A549 (cell line): ENCODE measurements at regions not wholly inside any gene's neighbourhood (a gene's known extent, or its start where the extent isn't known, plus 50 kb on each side); places are given as distances from the start of the nearest gene placed in this dataset.

Experiments
- BHLHE40 ChIP-seq: IDR thresholded peaks from 2 replicates; pipeline ENCODE4 v1.6.1; 2012; ENCODE audit warnings: low read depth, low read length, inconsistent platforms
- JUNB ChIP-seq: fragments of >200 bp; sonication (Bioruptor Twin); formaldehyde crosslinking; IDR thresholded peaks from 2 replicates; pipeline ENCODE4 v1.6.1; 2016
- NFE2L2 ChIP-seq: fragments of 150-350 bp; conservative IDR thresholded peaks from 2 replicates; pipeline ENCODE4 v1.6.1; 2014; ENCODE audit warnings: low read length
- PHF8 ChIP-seq: fragments of 200-600 bp; sonication (generic); IDR thresholded peaks from 2 replicates; pipeline ENCODE4 v1.6.1; 2016; ENCODE audit warnings: low read depth, mild to moderate bottlenecking, antibody characterized with exemption, moderate library complexity, borderline replicate concordance
- POLR2A ChIP-seq: IDR thresholded peaks from 2 replicates; pipeline ENCODE4 v1.6.1; 2012; ENCODE audit warnings: mild to moderate bottlenecking, low read length
- RAD21 ChIP-seq, 2 experiments: fragments of >200 bp in 1 of 2; sonication (Bioruptor Twin) in 1 of 2; formaldehyde crosslinking in 1 of 2; IDR thresholded peaks in 1 of 2; conservative IDR thresholded peaks in 1 of 2; 2 replicates in 1 of 2; 3 replicates in 1 of 2; pipeline ENCODE4 v1.6.1; 2012 to 2018; ENCODE audit warnings: inconsistent platforms in 1 of 2
- SMC3 ChIP-seq: fragments of >200 bp; sonication (Bioruptor Twin); formaldehyde crosslinking; IDR thresholded peaks from 3 replicates; pipeline ENCODE4 v1.6.1; 2018; ENCODE audit warnings: inconsistent platforms
- TF ChIP-seq, protein P1 (sequence below): IDR thresholded peaks from 2 replicates; pipeline ENCODE4 v1.6.1; 2012
- TF ChIP-seq, protein P2 (sequence below): fragments of >200 bp; sonication (Bioruptor Twin); formaldehyde crosslinking; IDR thresholded peaks from 3 replicates; pipeline ENCODE4 v1.5.1; 2016
- TF ChIP-seq, protein P3 (sequence below): fragments of 250-450 bp; sonication (Bioruptor Pico); IDR thresholded peaks from 2 replicates; pipeline ENCODE4 v1.5.0; 2021; ENCODE audit warnings: mild to moderate bottlenecking, moderate library complexity, borderline replicate concordance

DNA sequence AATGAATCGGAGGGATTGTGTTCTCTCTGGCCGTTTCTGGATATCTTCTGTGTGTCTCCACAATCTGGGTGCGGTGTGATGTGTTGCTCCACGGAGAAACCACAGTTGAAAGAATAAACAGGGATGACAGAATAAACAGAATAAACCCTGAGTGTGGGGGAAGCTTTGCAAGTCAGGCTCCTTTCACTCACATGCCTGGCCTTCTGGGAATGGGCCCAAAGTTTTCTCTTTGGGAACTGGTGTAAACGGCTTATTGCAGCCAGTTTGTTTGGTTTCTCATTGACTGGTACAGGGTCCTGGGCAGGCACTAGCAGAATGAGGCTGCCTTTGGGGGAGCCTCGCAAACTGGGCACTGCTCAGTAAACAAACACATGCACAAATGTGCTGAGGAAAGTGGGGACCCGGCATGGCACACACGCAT, 324.7 kb downstream of the DLEU7 start:
- TF ChIP-seq POLR2A (no peak), JUNB (no peak), NFE2L2 (no peak), PHF8 (no peak), BHLHE40 (no peak), SMC3 (no peak), RAD21 (conservative IDR thresholded peaks at IDR 0.05 in 1 of 2, IDR thresholded peaks at IDR 0.05 in 1 of 2) (no peak)
- TF ChIP-seq, protein P1, sequence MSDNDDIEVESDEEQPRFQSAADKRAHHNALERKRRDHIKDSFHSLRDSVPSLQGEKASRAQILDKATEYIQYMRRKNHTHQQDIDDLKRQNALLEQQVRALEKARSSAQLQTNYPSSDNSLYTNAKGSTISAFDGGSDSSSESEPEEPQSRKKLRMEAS = no peak
- TF ChIP-seq, protein P2, sequence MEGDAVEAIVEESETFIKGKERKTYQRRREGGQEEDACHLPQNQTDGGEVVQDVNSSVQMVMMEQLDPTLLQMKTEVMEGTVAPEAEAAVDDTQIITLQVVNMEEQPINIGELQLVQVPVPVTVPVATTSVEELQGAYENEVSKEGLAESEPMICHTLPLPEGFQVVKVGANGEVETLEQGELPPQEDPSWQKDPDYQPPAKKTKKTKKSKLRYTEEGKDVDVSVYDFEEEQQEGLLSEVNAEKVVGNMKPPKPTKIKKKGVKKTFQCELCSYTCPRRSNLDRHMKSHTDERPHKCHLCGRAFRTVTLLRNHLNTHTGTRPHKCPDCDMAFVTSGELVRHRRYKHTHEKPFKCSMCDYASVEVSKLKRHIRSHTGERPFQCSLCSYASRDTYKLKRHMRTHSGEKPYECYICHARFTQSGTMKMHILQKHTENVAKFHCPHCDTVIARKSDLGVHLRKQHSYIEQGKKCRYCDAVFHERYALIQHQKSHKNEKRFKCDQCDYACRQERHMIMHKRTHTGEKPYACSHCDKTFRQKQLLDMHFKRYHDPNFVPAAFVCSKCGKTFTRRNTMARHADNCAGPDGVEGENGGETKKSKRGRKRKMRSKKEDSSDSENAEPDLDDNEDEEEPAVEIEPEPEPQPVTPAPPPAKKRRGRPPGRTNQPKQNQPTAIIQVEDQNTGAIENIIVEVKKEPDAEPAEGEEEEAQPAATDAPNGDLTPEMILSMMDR = no peak
- TF ChIP-seq, protein P3, sequence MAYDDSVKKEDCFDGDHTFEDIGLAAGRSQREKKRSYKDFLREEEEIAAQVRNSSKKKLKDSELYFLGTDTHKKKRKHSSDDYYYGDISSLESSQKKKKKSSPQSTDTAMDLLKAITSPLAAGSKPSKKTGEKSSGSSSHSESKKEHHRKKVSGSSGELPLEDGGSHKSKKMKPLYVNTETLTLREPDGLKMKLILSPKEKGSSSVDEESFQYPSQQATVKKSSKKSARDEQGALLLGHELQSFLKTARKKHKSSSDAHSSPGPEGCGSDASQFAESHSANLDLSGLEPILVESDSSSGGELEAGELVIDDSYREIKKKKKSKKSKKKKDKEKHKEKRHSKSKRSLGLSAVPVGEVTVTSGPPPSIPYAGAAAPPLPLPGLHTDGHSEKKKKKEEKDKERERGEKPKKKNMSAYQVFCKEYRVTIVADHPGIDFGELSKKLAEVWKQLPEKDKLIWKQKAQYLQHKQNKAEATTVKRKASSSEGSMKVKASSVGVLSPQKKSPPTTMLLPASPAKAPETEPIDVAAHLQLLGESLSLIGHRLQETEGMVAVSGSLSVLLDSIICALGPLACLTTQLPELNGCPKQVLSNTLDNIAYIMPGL (CRISPR knock-in tag) = no peak
